Lower leg skin (tissue), 4 donors: ENCODE measurements at regions not wholly inside any gene's neighbourhood (a gene's known extent, or its start where the extent isn't known, plus 50 kb on each side); places are given as distances from the start of the nearest gene placed in this dataset.

Source experiments
- DNase-seq, 2 donors: peaks; one replicate each; pipeline ENCODE4 v3.0.0-alpha.2; 2019; ENCODE audit warnings: low spot score in 2 of 2
- H3K4me3 ChIP-seq: fragments of 200-600 bp; sonication (generic); 2 replicates; pipeline ENCODE4 v1.5.1; 2017; ENCODE audit warnings: mild to moderate bottlenecking, low read depth; ENCODE audit not compliant: poor library complexity, severe bottlenecking
- POLR2A ChIP-seq, 2 donors: fragments of 450-650 bp; IDR thresholded peaks; one replicate each; pipeline ENCODE4 v1.6.1; 2016 to 2017; ENCODE audit warnings: antibody characterized with exemption in 2 of 2, mild to moderate bottlenecking in 1 of 2, moderate library complexity in 1 of 2
- WGBS, 2 donors: methylation state at CpG; one replicate each; pipeline ENCODE4 v1.1.5; 2018; 5-methylcytosine and 5-hydroxymethylcytosine counted together
- intact Hi-C: fragments of 100-400 bp; cut with DNase I; formaldehyde crosslinking; loops from one replicate; pipeline ENCODE4 v1.15.0; 2023; ENCODE audit warnings: low total_unique reads
- TF ChIP-seq, protein P1 (sequence below), 3 donors: fragments of 450-650 bp; IDR thresholded peaks; one replicate each; pipeline ENCODE4 v1.5.1; 2016; ENCODE audit warnings: antibody characterized with exemption in 3 of 3, mild to moderate bottlenecking in 3 of 3, moderate library complexity in 2 of 3

DNA sequence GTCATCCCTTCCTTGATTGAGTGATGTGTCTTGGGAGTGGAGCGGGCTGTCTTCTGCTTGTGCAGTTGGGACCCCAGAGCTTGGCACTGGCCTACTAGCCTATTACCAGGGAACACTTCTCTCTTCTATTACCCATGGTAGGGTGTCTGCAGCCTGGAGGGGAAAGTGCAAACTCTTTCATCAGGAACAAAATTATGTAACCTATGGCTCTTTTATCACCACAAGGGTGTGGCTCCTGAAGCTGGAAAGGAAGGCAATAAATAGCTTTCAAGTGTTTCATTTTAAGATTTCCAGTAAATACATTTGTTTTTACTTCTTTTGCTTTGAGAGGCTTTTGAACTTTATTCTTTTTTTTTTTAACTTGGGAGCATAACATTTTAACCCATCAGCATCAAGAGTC, 349.7 kb upstream of the FAR2 start:
- 74 to 100% methylated on average over 1 of the region's 1 CpG for WGBS, 2 donors
- DNase-seq: no peak
- intact Hi-C loops: no loop called here
- TF ChIP-seq, protein P1, sequence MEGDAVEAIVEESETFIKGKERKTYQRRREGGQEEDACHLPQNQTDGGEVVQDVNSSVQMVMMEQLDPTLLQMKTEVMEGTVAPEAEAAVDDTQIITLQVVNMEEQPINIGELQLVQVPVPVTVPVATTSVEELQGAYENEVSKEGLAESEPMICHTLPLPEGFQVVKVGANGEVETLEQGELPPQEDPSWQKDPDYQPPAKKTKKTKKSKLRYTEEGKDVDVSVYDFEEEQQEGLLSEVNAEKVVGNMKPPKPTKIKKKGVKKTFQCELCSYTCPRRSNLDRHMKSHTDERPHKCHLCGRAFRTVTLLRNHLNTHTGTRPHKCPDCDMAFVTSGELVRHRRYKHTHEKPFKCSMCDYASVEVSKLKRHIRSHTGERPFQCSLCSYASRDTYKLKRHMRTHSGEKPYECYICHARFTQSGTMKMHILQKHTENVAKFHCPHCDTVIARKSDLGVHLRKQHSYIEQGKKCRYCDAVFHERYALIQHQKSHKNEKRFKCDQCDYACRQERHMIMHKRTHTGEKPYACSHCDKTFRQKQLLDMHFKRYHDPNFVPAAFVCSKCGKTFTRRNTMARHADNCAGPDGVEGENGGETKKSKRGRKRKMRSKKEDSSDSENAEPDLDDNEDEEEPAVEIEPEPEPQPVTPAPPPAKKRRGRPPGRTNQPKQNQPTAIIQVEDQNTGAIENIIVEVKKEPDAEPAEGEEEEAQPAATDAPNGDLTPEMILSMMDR (IDR thresholded peaks at IDR 0.05): no peak
- TF ChIP-seq POLR2A (IDR thresholded peaks at IDR 0.05): no peak
- H3K4me3 ChIP-seq: no peak overlapping the region

DNA sequence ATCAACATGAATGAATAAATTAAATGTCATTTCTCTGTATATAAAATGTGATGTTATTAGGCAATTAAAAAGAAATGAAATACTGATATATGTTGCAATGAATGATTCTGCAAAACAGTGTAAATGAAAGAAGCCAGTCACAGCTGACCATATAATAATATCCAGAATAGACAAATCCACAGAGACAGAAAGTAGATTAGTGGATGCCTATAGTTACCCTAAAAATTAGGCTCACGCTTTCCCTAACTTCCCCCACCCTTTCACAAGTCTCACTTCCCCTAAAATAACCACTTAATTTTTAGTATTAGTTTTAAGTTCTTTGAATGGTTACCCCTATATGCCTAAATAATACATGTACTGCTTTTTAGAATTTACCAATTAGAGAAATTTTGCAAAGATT, 348.9 kb upstream of the FAR2 start:
- WGBS, 2 donors: 83 to 91% methylated on average over 1 of the region's 1 CpG
- DNase-seq: no peak
- intact Hi-C loops: no loop called here
- TF ChIP-seq POLR2A (IDR thresholded peaks at IDR 0.05): no peak
- TF ChIP-seq, protein P1 (IDR thresholded peaks at IDR 0.05): no peak
- no peak overlapping the region for H3K4me3 ChIP-seq

DNA sequence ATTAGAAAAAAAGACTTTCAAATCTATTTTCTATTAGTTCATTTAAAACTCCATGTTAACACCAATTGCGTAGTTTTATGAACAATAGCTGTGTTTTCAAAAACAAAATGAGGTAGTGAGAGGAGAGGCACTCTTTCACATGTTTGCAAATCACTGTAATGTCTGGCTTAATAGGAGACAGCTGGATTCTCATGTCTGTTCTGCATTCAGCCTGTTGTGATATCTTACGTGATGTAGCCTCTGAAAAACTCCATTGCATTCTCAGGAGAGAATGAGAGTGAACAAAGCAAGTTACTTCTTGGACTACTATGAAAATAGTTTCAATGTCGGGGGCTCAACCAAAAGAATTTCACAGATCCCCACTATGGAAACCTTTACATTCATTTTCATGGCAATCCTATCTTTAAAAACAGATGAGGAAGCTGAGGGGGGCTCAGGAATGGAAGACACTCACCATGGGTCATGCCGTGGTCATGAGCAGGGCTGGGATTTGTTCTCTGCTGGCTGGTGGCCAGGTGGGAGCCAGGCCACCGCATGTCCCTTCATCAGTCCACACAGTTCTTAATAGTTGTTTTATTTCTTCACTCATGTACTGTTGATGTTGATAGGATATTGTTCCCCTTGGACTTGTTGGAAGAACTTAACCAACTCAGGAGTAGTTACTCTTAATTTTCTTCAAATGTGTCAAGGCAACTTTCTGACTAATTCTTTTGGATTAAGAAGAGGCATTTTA, 346.2 kb upstream of the FAR2 start:
- intact Hi-C loops: no loop called here
- WGBS, 2 donors: 54 to 75% methylated on average over 5 of the region's 5 CpGs
- TF ChIP-seq, protein P1 (IDR thresholded peaks at IDR 0.05): no peak
- TF ChIP-seq POLR2A (IDR thresholded peaks at IDR 0.05): no peak
- no peak overlapping the region for H3K4me3 ChIP-seq
- peak in 1 of 2 donors; percentile 26 for DNase-seq

DNA sequence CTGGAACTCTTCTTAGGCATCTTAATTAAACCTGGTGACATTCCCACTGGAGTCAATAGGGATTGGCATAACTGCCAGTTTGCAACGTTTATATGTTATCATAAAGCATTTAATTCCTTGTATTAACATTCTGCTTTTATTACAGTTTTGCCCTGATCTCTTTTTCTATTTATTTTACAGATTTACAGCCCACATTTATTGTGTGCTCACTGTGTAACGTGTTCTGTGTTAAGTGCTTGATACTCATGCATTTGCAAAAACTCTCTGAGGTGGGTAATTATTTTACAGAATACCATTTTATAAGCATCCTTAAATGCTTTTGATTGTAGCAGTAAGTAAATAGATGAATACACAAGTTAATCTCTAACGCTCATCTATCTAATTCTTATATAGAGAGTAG, 341.5 kb upstream of the FAR2 start:
- H3K4me3 ChIP-seq: no peak overlapping the region
- no peak for TF ChIP-seq POLR2A (IDR thresholded peaks at IDR 0.05)
- TF ChIP-seq, protein P1 (IDR thresholded peaks at IDR 0.05): no peak
- WGBS, 2 donors: 80 to 85% methylated on average over 3 of the region's 3 CpGs
- intact Hi-C loops: no loop called here
- DNase-seq: no peak

DNA sequence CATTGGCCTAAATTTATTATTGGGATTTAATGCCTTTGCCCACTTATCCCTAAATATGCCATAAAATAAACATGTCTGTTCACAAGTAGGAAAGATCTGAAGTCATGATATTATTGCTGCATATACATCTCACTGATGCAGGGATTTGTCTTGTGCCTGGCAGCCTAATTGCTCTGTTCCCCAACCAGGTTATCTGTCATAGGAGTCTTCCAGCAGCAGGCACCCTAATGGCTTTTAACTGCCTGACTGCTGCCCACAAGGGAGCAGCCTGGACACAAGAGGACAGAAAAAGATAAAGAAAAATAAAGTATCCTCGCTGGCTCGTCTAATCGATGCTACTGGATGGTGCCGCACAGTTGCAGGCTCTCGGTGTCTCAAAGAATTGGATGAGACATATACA, 337.6 kb upstream of the FAR2 start:
- no peak overlapping the region for H3K4me3 ChIP-seq
- 85 to 86% methylated on average over 5 of the region's 5 CpGs for WGBS, 2 donors
- TF ChIP-seq, protein P1 (IDR thresholded peaks at IDR 0.05): no peak
- no peak for TF ChIP-seq POLR2A (IDR thresholded peaks at IDR 0.05)
- DNase-seq: no peak
- intact Hi-C loops: no loop called here

DNA sequence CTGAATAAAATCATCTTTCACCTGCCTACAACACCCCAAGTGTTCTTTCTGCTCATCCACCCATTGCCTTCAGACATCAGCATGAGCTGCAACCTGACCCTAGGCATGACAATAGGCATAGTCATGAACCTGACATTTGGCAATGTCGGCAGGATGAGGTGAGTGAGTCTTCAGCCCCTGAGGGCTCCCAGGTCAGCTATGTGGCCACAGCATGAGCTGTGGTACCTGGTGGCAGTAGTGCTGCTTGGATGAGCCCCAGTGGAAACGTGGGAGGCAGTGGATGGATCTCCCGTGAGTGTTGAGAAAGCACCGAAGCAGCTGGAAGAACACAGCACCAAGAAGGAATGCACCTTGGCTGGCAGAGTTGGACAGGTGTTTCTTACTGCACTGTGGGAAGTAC, 334.8 kb upstream of the FAR2 start:
- DNase-seq: no peak
- no peak overlapping the region for H3K4me3 ChIP-seq
- TF ChIP-seq, protein P1 (IDR thresholded peaks at IDR 0.05): no peak
- TF ChIP-seq POLR2A (IDR thresholded peaks at IDR 0.05): no peak
- WGBS, 2 donors: 51 to 55% methylated on average over 4 of the region's 4 CpGs
- intact Hi-C loops: loop anchor here (1.0 kb wide), 1 partner anchor 30 kb away; no protein-coding TSS in a partner anchor
